ENCODE measurements at regions not wholly inside any gene's neighbourhood (a gene's known extent, or its start where the extent isn't known, plus 50 kb on each side); places are given as distances from the start of the nearest gene placed in this dataset.

DNA sequence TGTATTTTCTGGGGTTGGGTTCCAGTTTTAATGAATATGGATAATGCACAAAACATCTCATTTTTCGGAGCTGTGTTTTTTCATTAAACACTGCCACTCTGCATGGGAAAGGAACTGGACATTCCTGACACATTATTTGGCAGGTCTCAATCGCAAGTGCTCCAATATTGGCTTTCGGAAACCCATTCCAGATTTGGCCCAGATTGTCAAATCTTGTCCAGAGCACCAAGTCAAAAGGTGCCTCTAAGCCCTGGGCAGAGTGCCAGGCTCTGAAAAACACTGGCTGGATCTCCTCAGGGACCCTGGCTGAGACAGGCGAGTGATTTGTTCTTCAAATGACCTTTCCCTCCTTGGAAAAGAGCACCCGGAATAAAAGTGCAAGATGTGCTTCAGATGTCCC is 68.4 kb upstream of the MRPS6 start:
- DNase-seq (ENCODE audit: low read depth in 1 of 2, low spot score in 1 of 2), result no peak
- CTCF ChIA-PET, result no interaction called here
- H3K9me3 ChIP-seq, result no peaks in the 10 kb centered on the region
- H3K4me2 ChIP-seq, result no peak overlapping the region
- 60% methylated on average over 4 of the region's 5 CpGs for WGBS (ENCODE audit: missing lambda C conversion rate)
- no peak overlapping the region for H3K27ac ChIP-seq
- no peak for FAIRE-seq
- no peak overlapping the region for H3K4me3 ChIP-seq
- ATAC-seq, result no peak
- TF ChIP-seq CBX2 (IDR thresholded peaks at IDR 0.05; ENCODE audit: borderline replicate concordance, low read depth) (no peak), SREBF2 (IDR thresholded peaks at IDR 0.05) (no peak), ZC3H11A (IDR thresholded peaks at IDR 0.05) (no peak)
- no peaks in the 10 kb centered on the region for H3K4me1 ChIP-seq
- POLR2A ChIA-PET, result no interaction called here

GRCh38 chr21:34004013-34004938 is 69.1 kb upstream of the MRPS6 start:
- POLR2A ChIA-PET, result no interaction called here
- no peaks in the 10 kb centered on the region for H3K4me1 ChIP-seq
- ATAC-seq (no peak), FAIRE-seq (no peak), DNase-seq (ENCODE audit: low read depth in 1 of 2, low spot score in 1 of 2) (no peak)
- 37% methylated on average over 7 of the region's 7 CpGs for WGBS (ENCODE audit: missing lambda C conversion rate)
- H3K27ac ChIP-seq, result no peak overlapping the region
- TF ChIP-seq GATA3 (IDR thresholded peaks at IDR 0.05; ENCODE audit: borderline replicate concordance) (no peak), ZFP36 (IDR thresholded peaks at IDR 0.05; ENCODE audit: borderline replicate concordance, partially characterized antibody) (no peak), HEYL (CRISPR knock-in tag; IDR thresholded peaks at IDR 0.05) (no peak), CBX8 (IDR thresholded peaks at IDR 0.05) (no peak), ATOH8 (CRISPR knock-in tag; IDR thresholded peaks at IDR 0.05; ENCODE audit: low read depth) (no peak), TP53 (CRISPR knock-in tag; IDR thresholded peaks at IDR 0.05) (no peak), FOSB (CRISPR knock-in tag; IDR thresholded peaks at IDR 0.05) (no peak), BHLHE40 (IDR thresholded peaks at IDR 0.05; ENCODE audit: low read depth, low read length) (no peak), CBX2 (IDR thresholded peaks at IDR 0.05; ENCODE audit: borderline replicate concordance, low read depth) (no peak), ZNF302 (CRISPR knock-in tag; IDR thresholded peaks at IDR 0.05) (no peak), FOSL2 (IDR thresholded peaks at IDR 0.05) (no peak), FOSL2 (CRISPR knock-in tag; IDR thresholded peaks at IDR 0.05) (no peak), HOXB5 (CRISPR knock-in tag; IDR thresholded peaks at IDR 0.05) (no peak), JUNB (IDR thresholded peaks at IDR 0.05) (no peak), BCL3 (IDR thresholded peaks at IDR 0.05) (no peak), MYC (IDR thresholded peaks at IDR 0.05; ENCODE audit: borderline replicate concordance, low read length) (no peak), RARB (CRISPR knock-in tag; IDR thresholded peaks at IDR 0.05) (no peak)
- TF ChIP-seq, protein P1, sequence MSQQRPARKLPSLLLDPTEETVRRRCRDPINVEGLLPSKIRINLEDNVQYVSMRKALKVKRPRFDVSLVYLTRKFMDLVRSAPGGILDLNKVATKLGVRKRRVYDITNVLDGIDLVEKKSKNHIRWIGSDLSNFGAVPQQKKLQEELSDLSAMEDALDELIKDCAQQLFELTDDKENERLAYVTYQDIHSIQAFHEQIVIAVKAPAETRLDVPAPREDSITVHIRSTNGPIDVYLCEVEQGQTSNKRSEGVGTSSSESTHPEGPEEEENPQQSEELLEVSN (IDR thresholded peaks at IDR 0.05; ENCODE audit: borderline replicate concordance, low read depth), result no peak
- H3K9me3 ChIP-seq, result no peaks in the 10 kb centered on the region
- no peak overlapping the region for H3K4me3 ChIP-seq
- no peak overlapping the region for H3K4me2 ChIP-seq
- CTCF ChIA-PET, result no interaction called here

- FAIRE-seq (no peak), DNase-seq (ENCODE audit: low read depth in 1 of 2, low spot score in 1 of 2) (no peak), ATAC-seq (no peak)
- no peaks in the 10 kb centered on the region for H3K9me3 ChIP-seq
- H3K4me2 ChIP-seq, result no peak overlapping the region
- TF ChIP-seq KDM5A (IDR thresholded peaks at IDR 0.05) (no peak), CBX2 (IDR thresholded peaks at IDR 0.05; ENCODE audit: borderline replicate concordance, low read depth) (no peak), HOXA7 (CRISPR knock-in tag; IDR thresholded peaks at IDR 0.05) (no peak), RAD21 (conservative IDR thresholded peaks at IDR 0.05 in 1 of 2, IDR thresholded peaks at IDR 0.05 in 1 of 2) (no peak)
- H3K27ac ChIP-seq, result no peak overlapping the region
- no peak overlapping the region for H3K4me3 ChIP-seq
- no peaks in the 10 kb centered on the region for H3K4me1 ChIP-seq
- 0% methylated on average over 1 of the region's 1 CpG for WGBS (ENCODE audit: missing lambda C conversion rate)
- POLR2A ChIA-PET, result no interaction called here
- CTCF ChIA-PET, result no interaction called here
Measured at GRCh38 chr21:34003428-34003827, 70.0 kb upstream of the MRPS6 start.
